ENCODE measurements at regions not wholly inside any gene's neighbourhood (a gene's known extent, or its start where the extent isn't known, plus 50 kb on each side); places are given as distances from the start of the nearest gene placed in this dataset.

DNA sequence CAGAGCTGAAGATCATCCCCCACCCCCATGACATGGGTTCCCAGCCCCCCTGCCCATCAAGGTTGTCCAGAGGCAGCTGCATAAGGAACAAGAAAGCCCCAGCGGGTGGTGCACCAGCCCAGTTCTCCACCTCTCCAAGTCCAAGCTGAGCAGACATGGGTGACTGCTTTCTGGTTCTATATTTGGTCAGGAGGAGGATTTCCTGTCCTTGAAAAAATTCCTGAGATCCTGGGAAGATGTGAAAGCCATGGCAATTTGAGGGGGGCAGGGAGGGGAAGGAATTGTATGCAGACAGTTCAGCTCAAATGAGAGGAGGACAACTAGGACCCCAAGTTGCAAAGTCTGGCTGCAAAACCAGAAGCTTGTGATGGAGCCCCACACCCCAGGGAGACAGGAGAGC lies 55.4 kb upstream of the ADGRE5 start:
- TF ChIP-seq ARNTL (CRISPR knock-in tag; IDR thresholded peaks at IDR 0.05) = no peak
- no peak for TF ChIP-seq NCOA5 (CRISPR knock-in tag; IDR thresholded peaks at IDR 0.05)
- no peak for TF ChIP-seq ZNF263 (CRISPR knock-in tag; IDR thresholded peaks at IDR 0.05)
- TF ChIP-seq CHD2 (IDR thresholded peaks at IDR 0.05; ENCODE audit: low read depth, low read length) = no peak
- TF ChIP-seq FOXM1 (CRISPR knock-in tag; IDR thresholded peaks at IDR 0.05) = no peak
- TF ChIP-seq, protein P1, sequence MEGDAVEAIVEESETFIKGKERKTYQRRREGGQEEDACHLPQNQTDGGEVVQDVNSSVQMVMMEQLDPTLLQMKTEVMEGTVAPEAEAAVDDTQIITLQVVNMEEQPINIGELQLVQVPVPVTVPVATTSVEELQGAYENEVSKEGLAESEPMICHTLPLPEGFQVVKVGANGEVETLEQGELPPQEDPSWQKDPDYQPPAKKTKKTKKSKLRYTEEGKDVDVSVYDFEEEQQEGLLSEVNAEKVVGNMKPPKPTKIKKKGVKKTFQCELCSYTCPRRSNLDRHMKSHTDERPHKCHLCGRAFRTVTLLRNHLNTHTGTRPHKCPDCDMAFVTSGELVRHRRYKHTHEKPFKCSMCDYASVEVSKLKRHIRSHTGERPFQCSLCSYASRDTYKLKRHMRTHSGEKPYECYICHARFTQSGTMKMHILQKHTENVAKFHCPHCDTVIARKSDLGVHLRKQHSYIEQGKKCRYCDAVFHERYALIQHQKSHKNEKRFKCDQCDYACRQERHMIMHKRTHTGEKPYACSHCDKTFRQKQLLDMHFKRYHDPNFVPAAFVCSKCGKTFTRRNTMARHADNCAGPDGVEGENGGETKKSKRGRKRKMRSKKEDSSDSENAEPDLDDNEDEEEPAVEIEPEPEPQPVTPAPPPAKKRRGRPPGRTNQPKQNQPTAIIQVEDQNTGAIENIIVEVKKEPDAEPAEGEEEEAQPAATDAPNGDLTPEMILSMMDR (CRISPR knock-in tag; IDR thresholded peaks at IDR 0.05) = no peak
- no peak for TF ChIP-seq CBFB (CRISPR knock-in tag; IDR thresholded peaks at IDR 0.05)
- TF ChIP-seq HES4 (CRISPR knock-in tag; IDR thresholded peaks at IDR 0.05; ENCODE audit: borderline replicate concordance) = no peak
- TF ChIP-seq, protein P2, sequence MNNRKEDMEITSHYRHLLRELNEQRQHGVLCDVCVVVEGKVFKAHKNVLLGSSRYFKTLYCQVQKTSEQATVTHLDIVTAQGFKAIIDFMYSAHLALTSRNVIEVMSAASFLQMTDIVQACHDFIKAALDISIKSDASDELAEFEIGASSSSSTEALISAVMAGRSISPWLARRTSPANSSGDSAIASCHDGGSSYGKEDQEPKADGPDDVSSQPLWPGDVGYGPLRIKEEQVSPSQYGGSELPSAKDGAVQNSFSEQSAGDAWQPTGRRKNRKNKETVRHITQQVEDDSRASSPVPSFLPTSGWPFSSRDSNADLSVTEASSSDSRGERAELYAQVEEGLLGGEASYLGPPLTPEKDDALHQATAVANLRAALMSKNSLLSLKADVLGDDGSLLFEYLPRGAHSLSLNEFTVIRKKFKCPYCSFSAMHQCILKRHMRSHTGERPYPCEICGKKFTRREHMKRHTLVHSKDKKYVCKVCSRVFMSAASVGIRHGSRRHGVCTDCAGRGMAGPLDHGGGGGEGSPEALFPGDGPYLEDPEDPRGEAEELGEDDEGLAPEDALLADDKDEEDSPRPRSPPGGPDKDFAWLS (CRISPR knock-in tag; IDR thresholded peaks at IDR 0.05; ENCODE audit: borderline replicate concordance) = no peak
- no peak for TF ChIP-seq POLR2AphosphoS5 (IDR thresholded peaks at IDR 0.05; ENCODE audit: low read depth, low read length)
- no peak for TF ChIP-seq STAG1 (CRISPR knock-in tag; IDR thresholded peaks at IDR 0.05)
- no peak for TF ChIP-seq SRSF9 (IDR thresholded peaks at IDR 0.05; ENCODE audit: borderline replicate concordance, insufficient read depth, low read depth, low read length, poor library complexity, severe bottlenecking)
- TF ChIP-seq ZNF792 (CRISPR knock-in tag; IDR thresholded peaks at IDR 0.05) = no peak
